NOMO-1 (cell line): ENCODE measurements at regions not wholly inside any gene's neighbourhood (a gene's known extent, or its start where the extent isn't known, plus 50 kb on each side); places are given as distances from the start of the nearest gene placed in this dataset.

Experiments used
- DNase-seq, 2 experiments: peaks; one replicate each; lab custom pipeline; 2025; ENCODE audit not compliant: unreplicated experiment in 2 of 2; lab: John Stamatoyannopoulos, UW

DNA sequence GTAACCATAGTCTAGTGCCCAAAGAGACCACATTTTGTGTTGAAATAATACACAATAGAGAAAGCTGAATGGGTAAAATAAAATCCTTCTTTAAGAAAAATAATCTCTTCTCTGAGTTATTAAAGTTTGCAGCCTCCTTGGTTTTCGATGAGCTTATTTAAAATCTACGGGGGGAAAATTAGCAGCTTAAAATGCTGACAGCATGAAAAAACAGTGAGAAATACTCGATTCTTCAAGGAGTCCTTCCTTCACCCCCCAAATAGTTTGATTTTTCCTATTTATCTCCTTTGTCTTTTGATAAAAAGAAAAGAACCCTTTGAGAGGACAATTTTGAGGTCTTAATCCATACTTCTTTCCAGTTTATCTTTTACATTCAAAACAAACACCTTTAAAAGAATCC lies 394.0 kb upstream of the B3GALT2 start:
- DNase-seq, result no peak

DNA sequence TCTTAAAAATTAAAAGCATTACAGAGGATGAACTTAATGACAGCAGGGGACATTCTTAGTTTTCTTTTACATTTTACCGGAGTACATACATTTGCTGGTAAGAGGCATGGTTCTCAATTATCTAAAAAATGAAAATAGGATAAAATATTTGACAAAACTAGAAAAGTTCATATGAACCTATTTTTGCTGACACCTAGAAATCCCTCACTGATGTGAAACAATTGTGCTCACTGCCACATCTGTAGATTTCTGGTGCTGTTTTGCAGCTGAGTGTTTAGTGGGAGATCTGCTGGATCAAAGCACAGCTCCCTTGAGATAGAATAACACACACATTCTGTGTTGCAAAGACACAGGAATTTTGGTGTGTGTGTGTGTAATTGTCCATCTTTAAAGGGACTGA lies 392.9 kb upstream of the B3GALT2 start:
- no peak for DNase-seq

DNA sequence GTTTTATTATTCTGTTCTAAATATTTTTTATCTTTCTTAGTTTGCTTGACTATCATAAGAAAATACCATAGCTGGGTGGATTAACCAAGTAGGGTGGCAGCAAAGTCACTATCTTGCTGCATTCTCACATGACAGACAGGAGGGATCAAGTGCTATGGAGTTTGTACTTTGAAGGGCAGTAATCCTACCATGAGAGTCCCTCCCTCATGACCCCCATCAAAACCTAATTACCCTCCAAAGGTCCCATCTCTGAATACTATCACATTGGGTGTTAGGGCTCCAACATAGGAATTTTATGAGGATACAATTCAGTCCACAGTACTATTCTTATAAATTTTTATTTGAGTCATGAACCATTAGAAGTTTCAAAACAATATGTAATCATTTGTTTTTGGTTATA lies 388.5 kb upstream of the B3GALT2 start:
- DNase-seq, result no peak

DNA sequence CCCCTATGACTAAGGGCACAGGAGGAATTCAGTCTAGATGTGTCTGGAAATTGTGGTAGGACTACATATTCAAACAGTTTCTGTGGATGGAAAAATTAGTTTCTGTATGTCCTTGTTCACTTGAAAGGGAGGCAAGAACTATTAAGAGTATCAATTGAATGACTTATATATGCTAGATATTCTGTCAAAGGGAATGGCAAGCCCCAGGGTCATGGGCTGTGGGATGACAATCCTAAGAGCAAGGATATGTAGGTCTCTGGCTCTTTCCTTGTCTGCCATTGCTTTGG lies 383.5 kb upstream of the B3GALT2 start:
- DNase-seq, result no peak

DNA sequence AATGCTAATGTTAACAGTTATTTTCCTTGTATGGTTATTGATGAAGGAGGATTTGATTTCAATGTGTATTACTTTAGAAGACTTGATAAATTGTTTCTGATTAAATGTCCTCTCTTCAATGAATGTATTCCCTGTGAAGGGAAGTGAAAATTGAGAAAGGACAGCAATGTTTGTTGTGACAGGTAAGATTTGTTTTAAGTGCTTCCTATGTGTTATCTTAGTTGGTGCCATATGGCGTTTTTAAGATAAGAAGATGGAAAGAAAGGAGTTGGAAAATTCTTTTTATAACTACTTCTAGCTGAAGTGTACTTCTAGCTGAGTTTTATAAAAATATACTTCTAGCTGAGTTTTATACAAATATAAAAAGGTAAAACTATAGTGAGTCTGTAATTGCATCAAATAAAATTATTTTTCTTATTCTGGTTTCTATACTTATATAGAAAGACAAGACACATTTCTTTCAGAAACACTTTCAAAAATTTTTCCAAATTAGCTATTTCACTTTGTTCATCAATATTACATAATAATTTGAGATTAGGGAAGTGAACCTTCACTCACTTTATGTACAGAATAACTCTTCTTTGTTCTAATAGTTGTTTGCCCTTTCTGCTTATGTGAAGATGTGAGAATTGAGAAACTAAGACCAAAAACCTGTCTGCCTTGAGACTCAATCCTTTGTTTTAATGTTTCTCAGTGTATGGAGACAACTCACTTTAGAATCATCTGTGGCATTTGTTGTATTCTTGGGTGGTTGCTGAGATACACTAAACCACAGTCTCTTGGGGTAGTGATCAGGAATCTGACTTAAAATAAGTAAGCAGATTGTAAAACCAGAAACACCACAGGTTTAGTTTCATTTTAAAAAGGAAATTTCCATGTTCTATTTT lies 382.9 kb upstream of the B3GALT2 start:
- peak in 1 of 2 experiments; percentile 77 for DNase-seq

DNA sequence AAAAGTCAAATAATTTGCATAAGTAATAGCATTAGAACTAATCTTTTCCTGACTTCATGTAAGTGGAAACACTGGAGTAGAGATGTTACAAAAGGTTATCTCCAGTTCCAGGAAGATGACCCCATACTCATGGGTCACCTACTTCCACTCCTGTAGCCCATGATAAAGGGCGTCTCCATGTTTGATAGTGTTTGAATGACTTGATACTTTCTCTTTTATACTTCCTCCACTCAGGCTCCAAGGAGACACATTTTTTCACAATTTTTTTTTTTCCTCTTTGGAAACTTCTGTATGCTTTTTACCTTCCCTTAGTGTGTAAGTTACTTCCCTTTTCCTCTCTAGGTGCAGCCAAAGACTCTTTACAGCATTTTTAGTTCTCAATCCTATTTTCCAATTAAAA lies 382.1 kb upstream of the B3GALT2 start:
- DNase-seq, result peak; percentile 52 to 64

DNA sequence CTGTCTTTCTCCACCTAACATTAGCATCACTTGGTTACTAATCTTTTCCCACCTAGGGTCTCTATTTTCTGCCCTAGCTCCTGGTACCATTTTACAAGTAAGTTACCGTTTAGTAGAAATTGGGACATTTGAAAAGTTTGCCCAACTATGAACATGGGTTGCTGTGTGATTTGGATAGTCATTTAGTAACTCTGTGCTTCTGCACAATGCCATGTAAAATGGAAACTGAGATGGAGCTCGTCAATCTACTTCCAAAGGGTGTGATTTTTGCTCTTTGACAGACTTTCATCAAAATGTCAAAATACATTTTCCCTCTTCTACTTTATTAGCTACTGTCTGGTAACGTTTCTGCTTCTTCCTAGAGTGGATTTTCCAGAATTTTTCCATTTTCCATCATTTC lies 381.5 kb upstream of the B3GALT2 start:
- DNase-seq, result no peak

DNA sequence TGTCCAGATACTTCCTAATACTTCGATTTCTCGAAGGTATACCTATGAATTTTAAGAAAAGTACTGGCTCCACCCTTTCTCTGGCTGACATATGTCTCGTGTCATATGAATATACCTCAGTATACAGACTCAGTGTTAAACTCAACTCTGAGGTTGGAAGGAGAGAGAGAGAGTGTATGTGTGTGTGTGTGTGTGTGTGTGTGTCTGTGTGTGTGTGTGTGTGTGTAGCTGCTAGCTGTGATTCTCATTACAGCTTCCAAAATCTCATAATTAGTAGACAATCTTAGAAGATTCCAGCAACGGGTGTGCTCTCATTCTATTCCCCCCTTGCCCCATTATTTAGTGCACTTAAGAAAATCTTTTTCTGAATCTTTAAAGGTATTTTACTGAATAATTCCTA lies 380.3 kb upstream of the B3GALT2 start:
- no peak for DNase-seq

DNA sequence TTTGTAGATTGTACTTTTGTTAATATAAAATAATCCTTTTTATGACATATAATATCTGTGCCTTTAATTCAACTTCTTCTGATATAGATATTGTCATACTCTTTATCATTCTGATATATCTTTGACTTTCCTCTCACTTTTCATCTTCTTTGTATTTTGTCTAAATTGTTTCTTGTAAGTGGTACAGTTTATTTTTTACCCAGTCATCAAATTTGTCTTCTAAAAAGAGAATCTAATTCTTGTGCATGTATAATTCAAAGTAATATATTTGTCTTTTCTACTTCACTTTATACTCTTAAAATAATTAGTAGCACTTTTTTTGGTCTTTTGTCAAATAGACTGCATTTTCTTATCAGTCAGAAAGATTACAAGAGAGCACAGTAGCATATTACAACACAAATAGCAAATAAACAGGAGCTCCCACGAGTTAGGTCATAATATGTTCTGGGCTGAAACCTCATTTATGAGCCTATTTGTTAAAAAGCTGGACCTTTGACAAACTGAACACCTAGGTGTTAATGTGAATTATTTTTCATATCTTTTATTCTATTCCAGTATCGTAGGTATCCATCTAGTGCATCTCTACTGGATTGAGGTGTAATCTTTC lies 379.7 kb upstream of the B3GALT2 start:
- no peak for DNase-seq

DNA sequence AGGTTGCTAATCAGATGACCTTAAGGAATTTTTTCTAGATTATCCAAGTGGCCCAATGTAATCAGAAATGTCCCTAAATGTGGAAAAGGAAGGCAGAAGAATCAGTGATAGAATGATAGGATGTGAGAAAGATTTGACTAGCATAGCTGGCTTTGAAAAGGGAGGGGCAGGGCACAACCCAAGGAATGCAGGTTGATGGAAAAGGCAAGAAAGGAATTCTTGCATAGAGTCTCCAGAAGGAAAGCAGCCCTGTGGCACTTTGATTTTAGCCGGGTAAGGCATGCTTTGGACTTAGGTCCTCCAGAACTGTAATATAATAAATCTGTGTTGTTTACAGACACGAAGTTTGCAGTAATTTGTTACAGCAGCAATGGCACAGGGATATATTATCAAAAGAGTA lies 375.7 kb upstream of the B3GALT2 start:
- DNase-seq, result no peak

DNA sequence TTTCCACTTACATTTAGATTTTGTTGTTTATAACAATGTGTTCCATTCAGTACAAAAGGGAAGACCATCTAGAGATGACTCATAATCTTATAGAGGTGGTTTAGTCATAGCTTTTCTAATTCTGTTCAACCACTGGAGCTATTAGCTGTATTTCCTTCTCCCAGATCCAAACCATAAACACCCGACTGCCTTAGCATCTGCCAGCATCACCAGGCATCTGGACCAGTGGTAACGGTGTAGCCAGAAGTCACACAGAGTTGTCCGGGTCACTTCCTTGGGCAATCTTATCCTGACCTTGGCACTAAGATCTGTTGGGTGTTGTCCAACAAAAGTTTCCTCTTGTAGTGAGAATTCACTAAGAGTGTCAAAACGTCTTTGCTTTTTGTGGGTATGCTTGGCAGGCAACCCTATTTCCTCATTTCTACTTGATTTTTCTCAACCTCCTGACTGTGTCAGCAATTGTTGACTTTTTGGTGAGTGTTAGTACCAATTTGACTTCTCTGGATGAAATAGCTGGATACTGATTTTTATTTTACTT lies 372.1 kb upstream of the B3GALT2 start:
- DNase-seq, result peak; percentile 62 to 92

DNA sequence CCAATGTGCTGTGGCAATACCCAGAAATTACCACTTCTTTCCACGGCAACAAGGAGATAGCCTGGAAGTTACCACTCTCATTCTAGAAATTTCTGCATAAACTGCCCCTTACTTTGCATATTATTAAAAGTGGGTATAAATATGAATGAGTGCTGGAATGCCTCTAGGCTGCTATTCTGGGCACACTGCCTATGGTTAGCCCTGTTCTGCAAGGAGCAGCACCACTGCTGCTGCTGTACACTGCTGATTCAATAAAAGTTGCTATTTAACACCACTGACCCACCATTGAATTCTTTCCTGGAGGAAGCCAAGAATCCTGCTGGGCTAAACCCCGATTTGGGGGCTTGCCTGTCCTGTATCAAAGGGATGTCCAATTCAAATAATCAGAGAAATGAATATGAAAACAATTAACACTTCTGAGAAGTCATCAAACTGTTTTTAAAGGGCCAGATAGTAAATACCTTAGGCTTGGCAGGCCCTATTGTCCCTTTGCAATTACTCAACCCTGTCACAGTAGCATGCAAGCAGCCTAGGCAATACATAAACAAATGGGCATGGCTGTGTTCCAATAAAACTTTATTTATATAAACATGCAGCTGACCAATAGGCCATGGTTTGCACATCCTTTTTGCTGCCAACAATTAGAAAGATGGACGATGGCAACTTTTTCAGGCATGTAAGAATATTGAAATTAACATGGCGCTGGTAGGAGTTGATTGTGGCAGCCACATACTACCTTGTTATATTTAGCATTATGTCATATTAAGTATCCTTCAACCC lies 369.4 kb upstream of the B3GALT2 start:
- no peak for DNase-seq

DNA sequence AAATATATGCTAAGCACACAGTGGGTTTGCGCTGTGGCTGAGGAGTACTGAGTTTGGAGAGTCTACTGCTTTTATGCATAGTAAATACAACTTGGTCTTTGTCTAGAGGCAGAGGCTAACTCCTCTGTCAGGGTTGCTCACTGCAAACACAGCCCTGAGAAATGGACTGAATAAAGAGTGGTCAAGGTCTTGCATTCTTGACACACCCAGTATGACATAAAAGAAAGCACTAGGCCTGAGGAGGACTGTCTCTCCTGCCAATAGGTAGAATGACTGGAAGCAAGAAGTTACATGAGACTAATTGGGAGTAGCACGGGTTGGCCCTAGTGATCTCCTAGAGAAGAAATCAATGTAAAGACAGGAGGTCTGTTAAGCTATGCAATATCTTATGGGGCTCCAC lies 367.2 kb upstream of the B3GALT2 start:
- no peak for DNase-seq

DNA sequence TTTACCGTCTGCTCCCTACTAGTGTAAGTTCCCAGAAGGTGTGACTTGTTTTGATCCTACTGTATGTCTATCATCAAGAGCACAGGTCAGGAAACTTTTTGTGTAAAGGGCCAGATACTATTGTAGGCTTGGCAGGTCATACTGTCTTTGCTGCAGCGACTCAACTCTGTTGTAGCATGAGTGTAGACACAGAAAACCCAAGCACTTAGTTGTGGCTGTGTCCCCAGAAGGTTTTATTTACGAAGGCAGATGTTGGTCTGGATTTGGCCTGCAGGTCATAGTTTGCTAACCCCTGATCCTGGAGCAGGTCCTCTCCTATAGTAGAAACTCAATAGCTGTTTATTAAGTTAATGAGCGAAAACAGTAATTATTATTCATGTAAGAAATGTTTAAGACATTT lies 365.9 kb upstream of the B3GALT2 start:
- DNase-seq, result no peak

DNA sequence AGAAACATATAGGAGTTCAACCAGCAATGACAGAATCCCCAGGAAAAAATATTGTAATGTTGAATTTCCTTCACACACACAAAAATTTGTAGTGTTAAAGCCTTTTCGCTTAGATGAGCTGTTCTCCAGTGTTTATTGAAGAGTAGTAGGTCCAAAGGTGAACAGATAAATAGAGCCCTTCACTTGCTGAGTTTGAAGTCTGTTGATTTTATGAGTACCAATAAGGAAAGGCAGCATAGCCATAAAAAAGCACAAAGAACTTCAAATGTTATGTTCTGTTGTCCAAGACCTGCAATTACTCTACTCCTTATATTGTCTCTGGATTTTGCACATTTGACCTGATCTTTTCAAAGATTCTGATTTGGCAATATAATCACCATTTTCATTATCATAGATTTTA lies 362.7 kb upstream of the B3GALT2 start:
- DNase-seq, result no peak

DNA sequence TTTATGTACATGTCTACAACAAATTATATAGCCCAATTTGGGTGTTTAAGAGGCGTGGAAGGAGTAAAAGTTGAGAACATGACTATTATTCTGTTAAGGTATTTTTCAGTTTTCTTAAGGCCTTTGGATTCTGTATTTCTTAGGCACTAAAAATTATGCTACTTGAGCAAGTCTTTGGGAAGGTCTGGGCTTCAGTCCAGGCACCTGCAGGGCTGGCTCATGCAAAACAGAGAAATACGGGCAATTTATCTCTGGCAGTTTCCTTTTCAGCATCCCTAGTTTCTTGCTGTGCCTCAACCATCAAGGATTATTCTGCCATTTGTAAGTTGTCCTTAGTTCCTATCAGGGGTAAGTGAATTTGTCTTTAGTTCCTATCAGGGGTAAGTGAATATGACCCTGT lies 358.8 kb upstream of the B3GALT2 start:
- no peak for DNase-seq

DNA sequence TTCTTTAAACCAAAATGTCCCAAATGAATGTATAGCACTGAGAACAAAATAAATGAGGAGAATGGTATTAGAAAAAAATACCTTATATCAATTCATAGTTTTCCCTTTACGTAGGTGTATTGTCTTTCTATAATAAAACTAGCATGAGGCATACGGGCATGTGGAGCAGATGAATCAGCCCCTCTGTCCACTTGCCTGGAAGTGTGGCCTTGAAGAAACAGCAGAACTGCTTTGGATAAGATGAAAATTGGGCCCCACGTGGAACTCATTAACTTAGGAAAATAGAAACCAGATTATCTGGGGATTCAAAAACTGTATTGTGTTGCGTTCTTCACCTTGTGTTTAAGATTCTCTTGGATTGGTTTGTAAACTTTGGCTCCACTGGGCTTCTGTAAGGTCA lies 356.8 kb upstream of the B3GALT2 start:
- DNase-seq, result no peak

DNA sequence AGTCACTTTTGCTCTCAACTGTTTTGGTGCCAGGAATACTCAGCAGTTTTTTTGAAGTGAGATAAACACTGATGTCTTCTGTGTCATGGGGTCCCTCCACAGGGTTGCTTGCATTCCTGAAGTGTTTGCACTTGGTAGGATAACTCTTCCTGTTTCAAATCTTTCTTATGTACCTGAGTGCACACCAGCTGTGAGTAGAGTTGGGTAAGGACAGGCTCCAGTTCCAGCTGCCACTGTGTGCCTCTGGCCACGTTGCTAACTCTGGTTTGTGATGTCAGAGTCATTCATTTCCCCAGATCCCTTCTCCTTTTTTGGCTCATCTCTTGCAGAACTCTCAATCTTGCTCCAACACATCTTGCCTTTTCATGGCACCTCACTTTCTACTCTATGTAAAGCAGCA lies 356.3 kb upstream of the B3GALT2 start:
- peak in 1 of 2 experiments; percentile 8 for DNase-seq

DNA sequence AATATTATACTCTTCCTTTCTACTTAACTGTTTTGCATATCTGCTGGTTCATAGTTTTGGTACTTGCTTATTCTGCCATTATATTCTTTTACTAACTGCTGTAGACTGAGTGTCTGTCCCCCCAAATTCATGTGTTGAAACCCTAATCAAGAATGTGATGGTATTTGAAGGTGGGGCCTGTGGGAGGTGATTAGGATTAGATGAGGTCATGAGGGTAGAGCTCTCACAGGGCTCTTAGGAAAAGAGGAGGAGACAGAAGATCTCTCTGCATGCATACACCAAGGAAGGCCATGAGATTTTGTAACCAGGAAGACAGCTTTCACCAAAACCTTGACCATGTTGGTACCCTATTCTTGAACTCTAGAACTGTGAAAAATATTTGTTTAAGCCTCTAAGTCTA lies 354.1 kb upstream of the B3GALT2 start:
- DNase-seq, result no peak

DNA sequence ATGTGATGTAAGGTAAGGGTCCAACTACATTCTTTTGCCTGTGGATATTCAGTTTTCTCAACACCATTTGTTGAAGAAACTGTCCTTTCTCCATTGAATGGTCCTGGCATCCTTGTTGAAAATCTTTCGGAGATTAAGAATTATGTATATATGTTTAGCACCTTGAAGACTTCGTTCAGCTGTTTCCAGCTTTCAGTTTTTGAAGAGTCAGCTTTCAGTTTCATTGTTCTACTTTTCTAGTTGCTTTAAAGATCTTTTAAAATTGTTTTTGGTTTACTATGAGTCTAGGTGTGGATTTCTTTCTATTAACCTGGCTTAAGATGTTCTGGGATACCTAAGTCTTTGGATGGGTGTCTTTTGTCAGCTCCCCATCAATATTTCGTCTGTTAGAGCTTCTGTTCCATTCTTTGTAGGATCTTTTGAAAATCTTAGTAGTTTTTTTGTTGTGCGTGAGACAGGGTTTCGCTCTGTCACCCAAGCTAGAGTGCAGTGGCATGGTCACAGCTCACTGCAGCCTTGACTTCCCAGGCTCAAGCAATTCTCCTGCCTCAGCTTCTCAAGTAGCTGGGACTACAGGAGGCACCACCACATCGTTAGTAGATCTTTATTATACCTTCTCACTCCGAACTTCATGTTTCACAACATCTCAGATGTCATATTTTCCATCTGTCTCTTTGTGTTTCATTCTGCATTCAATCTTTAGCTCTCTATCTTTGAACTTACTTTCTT lies 353.5 kb upstream of the B3GALT2 start:
- DNase-seq, result peak in 1 of 2 experiments; percentile 4

DNA sequence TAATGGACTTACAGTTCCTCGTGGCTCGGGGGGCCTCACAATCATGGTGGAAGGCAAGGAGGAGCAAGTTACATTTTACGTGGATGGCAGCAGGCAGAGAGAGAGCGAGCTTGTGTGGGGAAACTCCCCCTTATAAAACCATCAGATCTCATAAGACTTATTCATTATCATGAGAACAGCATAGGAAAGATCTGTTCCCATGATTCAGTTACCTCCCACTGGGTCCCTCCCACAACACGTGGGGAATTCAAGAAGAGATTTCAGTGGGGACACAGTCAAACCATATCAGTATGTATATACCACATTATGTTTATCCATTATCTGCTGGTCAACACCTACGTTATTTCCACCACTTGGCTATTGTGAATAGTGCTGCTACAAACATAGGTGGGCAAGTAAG lies 352.3 kb upstream of the B3GALT2 start:
- DNase-seq, result no peak
